Fibroblast of villous mesenchyme (primary cell): ENCODE measurements at regions not wholly inside any gene's neighbourhood (a gene's known extent, or its start where the extent isn't known, plus 50 kb on each side); places are given as distances from the start of the nearest gene placed in this dataset.
A peak's percentile ranks its signal among the peaks of the same experiment; 100 is the strongest.
"Not testable (repeated sequence)": the region's sequence is repeated elsewhere in the genome, so short reads cannot be mapped to it uniquely, and the experiment has no call there.

ENCODE experiments used
- DNase-seq: peaks from one replicate; pipeline ENCODE4 v3.0.0-alpha.2; 2010; ENCODE audit warnings: low read depth
- H3K4me3 ChIP-seq: 2 replicates; pipeline ENCODE4 v1.5.1; 2011; ENCODE audit warnings: low read depth, mild to moderate bottlenecking, low read length
- TF ChIP-seq, protein P1 (sequence below): IDR thresholded peaks from 2 replicates; pipeline ENCODE4 v1.5.1; 2012; ENCODE audit warnings: low read depth, mild to moderate bottlenecking, low read length; ENCODE audit not compliant: insufficient read depth

DNA sequence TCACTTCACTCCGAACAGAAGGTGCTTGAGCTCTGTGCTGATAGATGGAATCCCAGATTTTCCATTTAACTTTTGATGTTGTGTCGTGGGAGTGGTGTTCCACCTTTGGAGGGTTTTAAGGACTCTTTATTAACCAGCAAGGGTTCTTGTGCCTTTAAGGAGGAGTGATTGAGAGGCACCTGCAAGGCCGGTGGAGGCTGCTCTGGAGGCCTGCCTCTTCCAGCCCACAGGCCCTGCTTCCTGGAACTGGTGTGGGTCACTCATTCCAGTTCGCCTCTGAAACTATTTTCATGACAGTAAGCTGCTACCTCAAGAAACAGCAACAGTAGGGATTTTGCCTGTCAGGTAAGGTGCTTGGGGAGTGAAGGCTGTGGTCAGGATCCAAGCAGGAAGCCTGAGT lies 58.8 kb upstream of the APCDD1L start:
- TF ChIP-seq, protein P1, sequence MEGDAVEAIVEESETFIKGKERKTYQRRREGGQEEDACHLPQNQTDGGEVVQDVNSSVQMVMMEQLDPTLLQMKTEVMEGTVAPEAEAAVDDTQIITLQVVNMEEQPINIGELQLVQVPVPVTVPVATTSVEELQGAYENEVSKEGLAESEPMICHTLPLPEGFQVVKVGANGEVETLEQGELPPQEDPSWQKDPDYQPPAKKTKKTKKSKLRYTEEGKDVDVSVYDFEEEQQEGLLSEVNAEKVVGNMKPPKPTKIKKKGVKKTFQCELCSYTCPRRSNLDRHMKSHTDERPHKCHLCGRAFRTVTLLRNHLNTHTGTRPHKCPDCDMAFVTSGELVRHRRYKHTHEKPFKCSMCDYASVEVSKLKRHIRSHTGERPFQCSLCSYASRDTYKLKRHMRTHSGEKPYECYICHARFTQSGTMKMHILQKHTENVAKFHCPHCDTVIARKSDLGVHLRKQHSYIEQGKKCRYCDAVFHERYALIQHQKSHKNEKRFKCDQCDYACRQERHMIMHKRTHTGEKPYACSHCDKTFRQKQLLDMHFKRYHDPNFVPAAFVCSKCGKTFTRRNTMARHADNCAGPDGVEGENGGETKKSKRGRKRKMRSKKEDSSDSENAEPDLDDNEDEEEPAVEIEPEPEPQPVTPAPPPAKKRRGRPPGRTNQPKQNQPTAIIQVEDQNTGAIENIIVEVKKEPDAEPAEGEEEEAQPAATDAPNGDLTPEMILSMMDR: no peak
- DNase-seq: no peak
- H3K4me3 ChIP-seq: no peak overlapping the region

DNA sequence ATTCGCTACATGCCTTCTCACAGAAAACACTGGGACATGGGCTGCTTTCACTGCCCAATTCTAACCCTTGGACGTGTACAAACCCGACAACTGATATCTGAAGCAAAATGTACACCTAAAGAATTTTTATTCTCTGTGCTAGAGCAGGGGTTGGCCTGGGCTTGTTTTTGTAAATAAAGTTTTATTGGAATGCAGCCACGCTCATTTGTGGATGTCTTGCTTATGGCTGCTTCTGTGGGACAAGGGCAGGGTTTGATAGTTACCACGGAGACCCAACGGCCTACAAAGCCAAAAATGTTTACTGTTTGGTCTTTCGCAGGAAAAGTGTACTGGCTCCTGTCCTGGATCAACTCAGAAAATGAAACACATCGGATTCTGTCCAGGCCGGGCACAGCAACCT lies 58.1 kb upstream of the APCDD1L start:
- TF ChIP-seq, protein P1: no peak
- no peak overlapping the region for H3K4me3 ChIP-seq
- DNase-seq: no peak

DNA sequence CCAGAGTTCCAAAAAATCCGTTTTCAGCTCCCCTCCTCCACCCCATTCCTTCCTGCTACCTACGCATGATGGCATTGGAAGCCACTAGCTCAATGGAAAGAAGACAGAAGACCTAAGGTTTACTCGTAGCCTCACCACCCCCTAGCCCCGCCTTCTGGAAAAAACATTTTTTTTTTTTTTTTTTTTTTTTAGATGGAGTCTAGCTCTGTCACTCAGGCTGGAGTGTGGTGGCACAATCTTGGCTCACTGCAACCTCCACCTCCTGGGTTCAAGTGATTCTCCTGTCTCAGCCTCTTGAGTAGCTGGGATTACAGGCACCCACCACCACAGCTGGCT lies 57.2 kb upstream of the APCDD1L start:
- not testable (repeated sequence) for H3K4me3 ChIP-seq, DNase-seq

DNA sequence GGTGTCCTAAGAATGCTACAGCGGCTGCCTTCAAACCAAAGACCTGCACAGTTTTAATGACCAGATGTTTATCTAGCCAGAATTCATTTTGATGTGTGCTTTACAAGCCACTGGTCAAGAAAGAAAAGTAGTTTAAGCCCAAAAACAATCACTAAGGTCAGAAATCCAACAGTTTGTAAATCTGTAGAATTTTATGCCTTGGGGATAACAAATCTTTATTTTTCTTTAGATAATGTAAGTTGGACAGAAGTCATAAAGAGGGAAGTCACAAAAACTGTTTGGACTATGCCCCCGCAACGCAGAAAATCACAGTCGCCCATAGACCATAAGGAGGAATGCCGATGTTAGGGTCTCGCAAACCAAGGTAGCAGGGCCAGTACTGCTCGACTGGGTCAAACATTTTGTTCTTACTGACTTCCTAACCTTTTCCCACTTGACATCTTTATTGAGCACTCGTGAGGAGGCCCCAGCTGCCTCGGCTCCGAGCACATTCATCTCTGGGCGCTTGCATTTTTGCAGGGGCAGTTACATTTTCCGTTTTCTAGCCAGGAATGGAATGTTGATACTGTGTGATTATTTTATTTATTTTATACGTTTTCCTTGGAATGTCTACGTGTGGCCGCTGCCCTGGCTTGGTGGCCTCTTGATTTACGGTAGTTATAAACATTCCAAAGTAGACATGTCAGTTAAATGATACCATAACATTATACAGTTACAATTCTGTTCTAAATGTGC lies 56.7 kb upstream of the APCDD1L start:
- peak; percentile 84 for DNase-seq
- no peak overlapping the region for H3K4me3 ChIP-seq
- TF ChIP-seq, protein P1: no peak

DNA sequence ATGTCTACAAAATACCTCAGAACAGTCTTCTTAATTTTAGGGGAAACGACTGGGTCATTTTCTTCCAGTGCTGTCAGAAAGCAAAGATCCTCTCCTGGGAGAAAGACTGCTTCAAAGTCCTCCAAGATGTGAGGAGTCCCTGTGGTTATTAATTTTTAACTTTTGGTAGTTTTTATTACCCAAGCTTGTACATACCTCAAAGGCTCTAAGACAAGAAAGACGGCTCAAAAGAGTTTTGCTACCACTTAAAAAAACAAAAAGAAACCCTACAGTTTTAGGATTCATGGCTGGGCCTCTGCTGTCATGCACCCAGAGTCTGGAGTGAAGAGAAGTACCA lies 56.1 kb upstream of the APCDD1L start:
- no peak overlapping the region for H3K4me3 ChIP-seq
- DNase-seq: no peak
- TF ChIP-seq, protein P1: no peak

DNA sequence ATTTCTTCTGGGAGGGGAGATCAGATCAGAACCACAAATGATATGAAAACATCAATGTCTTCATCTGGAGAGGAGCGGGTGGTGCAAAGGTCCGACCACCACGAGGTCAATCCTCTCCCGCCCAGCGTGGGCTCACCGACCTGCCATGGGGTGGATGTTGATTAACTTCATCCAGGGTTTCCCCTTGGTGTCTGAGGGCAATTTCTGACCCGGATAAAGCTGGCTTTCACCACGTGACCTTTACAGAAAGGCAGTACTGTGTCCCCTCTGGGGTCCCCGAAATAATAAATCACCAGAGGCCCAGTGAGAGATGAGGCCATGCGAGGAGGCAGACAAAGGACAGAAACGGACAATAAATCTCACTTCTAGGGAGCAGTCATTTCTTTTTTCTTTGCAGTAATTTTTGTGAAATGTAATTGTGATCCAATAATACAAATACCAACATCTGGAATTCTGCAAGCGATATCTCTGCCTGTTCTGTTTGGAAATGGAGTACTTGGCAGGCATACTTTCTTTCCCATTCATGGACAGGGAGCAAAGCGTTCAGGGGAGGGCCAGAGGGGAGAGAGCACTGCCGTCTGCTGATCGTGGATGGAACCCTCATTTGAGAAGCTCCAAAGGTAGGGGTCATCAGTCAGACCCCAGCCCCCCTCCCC lies 55.1 kb upstream of the APCDD1L start:
- TF ChIP-seq, protein P1: no peak
- DNase-seq: no peak
- no peak overlapping the region for H3K4me3 ChIP-seq

DNA sequence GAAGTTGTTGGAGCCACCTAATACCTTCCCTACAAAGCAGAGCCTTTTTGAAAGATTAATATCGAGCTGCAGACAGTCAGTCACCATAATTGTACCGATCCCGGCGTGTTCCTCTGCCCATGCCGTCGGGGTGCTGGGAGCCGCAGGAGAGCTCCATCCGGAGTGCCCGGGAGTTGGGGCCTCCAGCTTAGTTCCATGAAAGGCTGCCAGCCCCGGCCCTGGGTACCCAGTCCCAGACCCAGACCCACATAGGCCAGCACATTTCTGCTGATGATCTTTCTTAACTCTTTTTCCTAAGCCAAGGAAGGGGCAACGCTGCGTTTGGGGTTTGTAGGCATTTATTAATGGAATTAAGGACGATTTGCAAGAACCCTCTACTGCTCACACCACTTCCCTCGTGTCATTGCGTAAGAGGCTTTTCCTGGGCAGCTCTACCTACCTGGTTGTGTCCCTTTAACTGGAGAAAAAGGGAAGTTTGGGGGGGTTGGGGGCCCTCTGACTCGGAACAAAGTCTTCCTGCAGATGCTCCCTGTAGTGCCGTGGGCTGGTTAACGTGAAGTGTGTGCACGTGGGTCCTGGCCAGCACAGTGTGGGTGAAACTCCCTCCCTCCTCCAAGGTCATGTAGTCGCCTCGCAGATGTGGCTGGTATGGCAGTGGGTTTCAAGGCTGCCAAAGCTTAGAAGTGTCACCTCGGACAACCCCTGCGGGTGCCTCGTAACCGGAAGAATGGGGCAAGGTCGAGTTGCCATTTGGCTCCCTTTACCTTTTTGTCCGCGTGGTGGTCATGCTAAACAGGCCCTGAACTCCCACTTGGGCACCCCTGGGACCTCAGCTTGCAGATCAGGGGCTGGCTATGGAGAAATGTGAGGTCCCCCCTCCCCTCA lies 54.3 kb upstream of the APCDD1L start:
- no peak for DNase-seq

More for the DNA sequence above, 54.3 kb upstream of the APCDD1L start:
- H3K4me3 ChIP-seq: no peak overlapping the region
- TF ChIP-seq, protein P1: no peak
